Epithelial cell of proximal tubule (primary cell): ENCODE measurements at regions not wholly inside any gene's neighbourhood (a gene's known extent, or its start where the extent isn't known, plus 50 kb on each side); places are given as distances from the start of the nearest gene placed in this dataset.

ENCODE experiments used
- DNase-seq: peaks from one replicate; pipeline ENCODE4 v3.0.0-alpha.2; 2011; ENCODE audit warnings: low read depth
- H3K4me3 ChIP-seq: 2 replicates; pipeline ENCODE4 v1.5.1; 2011; ENCODE audit warnings: low read depth, mild to moderate bottlenecking, low read length
- TF ChIP-seq, protein P1 (sequence below): conservative IDR thresholded peaks from 2 replicates; pipeline ENCODE4 v1.5.1; 2012; ENCODE audit warnings: low read depth, mild to moderate bottlenecking, low read length

DNA sequence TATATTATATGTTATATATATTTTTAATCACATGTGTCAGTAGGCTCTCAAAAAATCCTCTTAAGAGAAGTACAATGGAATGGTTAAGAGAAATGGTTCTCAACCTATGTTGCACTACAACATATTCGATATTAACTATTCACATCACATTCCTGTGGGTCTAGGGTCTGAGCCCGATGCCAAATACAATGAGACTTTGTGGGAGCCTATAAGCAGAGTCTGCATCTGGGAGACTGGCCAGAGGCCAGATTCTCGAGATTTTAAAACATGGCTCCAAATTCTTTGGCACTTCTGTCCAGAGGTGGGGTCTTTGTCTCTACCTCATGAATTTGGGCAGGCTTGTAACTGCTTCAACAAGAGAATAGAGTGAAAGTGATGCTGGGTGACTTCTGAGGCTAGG lies 79.4 kb upstream of the NBEA start:
- no peak for DNase-seq
- no peak overlapping the region for H3K4me3 ChIP-seq
- TF ChIP-seq, protein P1, sequence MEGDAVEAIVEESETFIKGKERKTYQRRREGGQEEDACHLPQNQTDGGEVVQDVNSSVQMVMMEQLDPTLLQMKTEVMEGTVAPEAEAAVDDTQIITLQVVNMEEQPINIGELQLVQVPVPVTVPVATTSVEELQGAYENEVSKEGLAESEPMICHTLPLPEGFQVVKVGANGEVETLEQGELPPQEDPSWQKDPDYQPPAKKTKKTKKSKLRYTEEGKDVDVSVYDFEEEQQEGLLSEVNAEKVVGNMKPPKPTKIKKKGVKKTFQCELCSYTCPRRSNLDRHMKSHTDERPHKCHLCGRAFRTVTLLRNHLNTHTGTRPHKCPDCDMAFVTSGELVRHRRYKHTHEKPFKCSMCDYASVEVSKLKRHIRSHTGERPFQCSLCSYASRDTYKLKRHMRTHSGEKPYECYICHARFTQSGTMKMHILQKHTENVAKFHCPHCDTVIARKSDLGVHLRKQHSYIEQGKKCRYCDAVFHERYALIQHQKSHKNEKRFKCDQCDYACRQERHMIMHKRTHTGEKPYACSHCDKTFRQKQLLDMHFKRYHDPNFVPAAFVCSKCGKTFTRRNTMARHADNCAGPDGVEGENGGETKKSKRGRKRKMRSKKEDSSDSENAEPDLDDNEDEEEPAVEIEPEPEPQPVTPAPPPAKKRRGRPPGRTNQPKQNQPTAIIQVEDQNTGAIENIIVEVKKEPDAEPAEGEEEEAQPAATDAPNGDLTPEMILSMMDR = no peak

DNA sequence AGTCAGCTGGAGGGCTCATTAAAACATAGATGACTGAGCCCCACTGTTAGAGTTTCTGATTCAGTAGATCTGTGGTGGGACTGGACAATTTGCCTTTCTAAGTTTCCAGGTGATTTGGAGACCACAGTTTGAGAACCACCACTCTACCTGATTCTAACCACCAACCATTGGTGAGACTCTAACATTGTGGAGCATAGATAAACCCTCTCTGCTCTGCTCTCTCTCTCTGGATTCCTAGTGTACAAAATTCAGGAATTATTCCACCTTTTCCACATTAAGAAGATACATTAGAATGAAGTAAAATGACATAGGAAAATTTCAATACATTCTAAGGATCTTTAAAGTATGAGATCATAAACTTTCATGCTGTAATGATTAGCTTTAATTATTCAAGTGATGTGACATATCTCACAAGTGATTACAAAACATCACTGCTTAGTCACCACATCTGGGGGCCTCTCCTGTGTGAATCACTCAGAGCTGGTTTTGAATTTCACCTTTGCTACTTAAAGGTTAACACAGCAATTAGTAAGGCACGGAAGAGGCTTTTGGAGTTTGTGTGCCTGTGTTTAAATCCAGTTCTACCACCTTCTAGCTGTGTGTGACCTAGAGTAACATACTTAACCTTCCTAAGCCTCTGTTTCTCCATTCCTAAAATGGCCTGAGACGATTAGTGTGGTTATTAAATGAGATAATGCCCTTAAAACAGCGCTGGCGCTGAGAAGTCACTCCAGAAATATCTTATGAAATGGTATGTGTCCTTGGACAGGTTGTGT lies 78.5 kb upstream of the NBEA start:
- H3K4me3 ChIP-seq = no peak overlapping the region
- TF ChIP-seq, protein P1 = no peak
- peak; percentile 94 for DNase-seq

DNA sequence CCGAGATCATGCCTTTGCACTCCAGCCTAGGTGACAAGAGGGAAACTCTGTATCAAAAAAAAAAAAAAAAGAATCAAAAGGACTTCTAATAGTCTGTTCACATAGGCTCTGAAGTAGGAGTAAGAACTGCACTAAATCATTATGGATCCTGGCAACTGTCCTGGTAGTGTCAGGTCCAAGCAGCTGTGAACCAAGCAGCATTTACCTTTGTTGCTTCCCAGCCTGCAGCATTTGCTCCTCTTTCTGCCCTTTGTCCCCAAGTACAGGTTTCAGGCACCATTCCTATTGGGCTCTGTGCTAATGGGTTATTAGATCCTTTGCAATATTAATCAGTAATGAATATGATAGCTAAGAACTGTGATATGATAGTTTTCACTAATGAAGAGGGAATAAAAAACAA lies 77.4 kb upstream of the NBEA start:
- no peak for DNase-seq
- TF ChIP-seq, protein P1 = no peak
- no peak overlapping the region for H3K4me3 ChIP-seq

DNA sequence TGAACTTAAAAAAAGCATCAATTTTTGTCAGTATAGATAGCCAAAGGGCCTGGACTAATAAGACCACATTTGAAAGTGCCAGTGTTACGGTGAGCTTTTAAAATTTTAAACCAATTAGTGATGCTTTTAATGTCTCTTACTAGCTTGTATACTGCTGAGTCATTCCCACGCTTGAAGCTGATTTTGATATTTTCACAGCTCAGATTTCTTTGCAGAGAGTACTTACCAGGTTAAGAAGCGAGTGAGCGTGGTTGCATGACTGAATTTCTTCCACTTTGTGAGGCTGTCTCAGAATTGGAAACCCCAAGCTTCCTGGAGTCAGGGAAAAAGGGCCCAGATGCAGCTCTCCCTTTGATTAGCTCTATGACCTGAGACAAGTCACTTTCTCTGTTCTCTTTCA lies 74.5 kb upstream of the NBEA start:
- no peak overlapping the region for H3K4me3 ChIP-seq
- TF ChIP-seq, protein P1 = no peak
- DNase-seq = no peak

DNA sequence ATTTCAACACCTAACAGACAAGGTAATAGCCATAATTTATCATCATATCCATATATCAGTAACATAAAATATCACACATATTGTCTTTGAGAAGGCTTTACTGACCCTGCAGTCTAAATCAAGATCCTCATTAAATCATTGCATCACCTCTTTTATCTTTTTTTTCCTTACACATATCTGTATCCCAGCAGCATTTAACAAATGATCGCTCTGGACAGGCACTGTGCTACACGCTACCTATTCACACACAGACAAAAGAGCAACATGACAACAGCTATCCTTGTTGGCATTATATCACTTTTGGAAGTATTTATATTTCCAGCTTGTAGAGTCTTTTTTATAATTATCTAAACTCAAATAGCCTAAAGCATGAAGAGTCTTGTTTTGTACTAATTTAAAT lies 73.3 kb upstream of the NBEA start:
- TF ChIP-seq, protein P1 = no peak
- no peak for DNase-seq
- no peak overlapping the region for H3K4me3 ChIP-seq

DNA sequence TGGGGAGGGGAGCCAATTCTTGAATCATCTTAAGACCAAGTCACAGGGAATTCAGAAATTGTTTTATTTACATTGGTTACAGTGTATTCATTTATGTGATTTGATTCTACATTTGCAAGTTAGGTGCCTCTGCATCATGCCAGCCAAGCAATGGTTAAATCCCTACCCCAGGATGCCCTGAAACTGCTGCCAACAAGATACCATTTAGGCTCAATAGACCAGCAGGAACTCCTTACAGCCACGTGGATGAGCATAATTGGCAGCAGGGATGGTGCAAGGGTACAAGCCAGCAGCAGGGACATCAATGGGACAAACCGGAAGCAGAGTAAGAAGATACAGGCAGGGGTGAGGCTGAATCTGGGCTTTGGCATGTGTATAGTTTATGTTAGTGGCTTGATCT lies 72.4 kb upstream of the NBEA start:
- no peak overlapping the region for H3K4me3 ChIP-seq
- DNase-seq = no peak
- TF ChIP-seq, protein P1 = no peak

DNA sequence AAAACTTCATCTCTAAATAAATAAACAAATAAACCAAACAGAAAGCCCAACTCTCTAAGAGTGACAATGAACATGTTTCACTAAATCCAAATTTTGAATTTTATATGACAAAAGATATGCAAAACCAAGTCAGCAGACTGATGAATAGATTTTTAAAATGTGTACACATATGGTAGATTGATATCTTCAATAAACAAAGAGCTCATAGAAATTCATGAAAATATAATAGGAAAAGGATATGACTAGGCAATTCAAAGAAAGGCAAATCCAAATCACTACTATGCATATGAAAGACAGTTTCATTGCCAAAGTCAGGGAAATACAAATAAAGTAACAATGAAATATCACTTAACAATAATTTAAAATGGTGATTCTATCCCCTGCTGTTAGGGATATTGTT lies 63.7 kb upstream of the NBEA start:
- H3K4me3 ChIP-seq = no peak overlapping the region
- TF ChIP-seq, protein P1 = no peak
- no peak for DNase-seq
